HL-60/S4 treated with retinoic acid at 250 ng/mL for 4 days and 3 days (cell line): ENCODE measurements at regions not wholly inside any gene's neighbourhood (a gene's known extent, or its start where the extent isn't known, plus 50 kb on each side); places are given as distances from the start of the nearest gene placed in this dataset.

Experiments used
- in situ Hi-C: fragments of 300-500 bp; cut with MboI; formaldehyde crosslinking; loops from 2 replicates; pipeline ENCODE4 v1.7.0; 2022; ENCODE audit warnings: low sequenced_read_pairs

GRCh38 chr4:38577462-38577861 is 86.5 kb upstream of the KLF3 start:
- in situ Hi-C loops, result no loop called here

DNA sequence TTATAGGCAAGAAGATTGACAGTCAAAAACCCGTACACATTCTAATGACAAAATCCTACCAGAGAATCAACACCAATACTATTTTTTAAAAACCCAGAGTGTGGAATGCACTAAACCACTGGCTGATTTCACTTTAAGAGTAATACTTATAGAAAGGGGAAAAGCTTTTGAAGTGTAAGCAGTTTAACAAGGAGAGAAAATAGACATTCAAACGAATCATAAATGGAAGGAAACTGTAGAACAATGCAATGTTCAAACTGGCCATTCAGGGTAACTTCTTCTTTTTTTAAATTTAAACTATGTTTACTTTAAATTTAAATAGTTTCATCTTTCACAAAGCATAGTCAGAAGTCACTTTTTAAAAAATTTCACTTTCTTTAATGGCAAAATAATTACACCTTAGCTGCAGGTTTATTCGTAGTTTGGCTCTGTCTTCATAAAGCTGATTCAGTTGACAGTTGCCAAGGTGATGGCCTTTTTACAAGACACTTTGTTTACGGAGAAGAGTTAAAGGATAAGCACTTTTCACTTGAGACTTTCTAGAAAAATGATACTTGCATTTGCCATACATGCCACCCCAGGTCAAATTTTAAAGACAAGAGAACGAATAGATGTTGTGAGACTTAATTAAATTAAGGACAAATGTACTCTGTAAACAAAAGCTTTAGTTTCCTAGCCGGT is 82.4 kb upstream of the KLF3 start:
- in situ Hi-C loops, result no loop called here

DNA sequence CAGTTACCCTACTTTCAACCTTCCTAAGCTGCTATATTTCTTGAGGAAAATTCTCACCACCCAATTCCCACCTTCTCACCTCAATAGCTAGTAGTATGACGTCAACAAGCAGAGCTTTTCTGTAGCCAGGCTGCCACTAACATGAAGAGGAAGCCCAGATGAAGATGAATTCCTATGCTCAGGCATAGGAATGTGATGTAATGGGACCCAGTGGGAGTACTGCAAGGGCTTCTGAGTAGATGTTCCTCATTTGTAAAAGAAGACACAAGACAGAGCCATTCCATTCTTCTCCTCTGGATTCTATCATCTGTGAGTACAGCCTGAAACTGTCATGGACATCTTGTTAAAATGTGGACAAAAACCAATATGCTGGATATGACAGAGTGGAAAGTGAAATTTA is 81.6 kb upstream of the KLF3 start:
- in situ Hi-C loops, result no loop called here

DNA sequence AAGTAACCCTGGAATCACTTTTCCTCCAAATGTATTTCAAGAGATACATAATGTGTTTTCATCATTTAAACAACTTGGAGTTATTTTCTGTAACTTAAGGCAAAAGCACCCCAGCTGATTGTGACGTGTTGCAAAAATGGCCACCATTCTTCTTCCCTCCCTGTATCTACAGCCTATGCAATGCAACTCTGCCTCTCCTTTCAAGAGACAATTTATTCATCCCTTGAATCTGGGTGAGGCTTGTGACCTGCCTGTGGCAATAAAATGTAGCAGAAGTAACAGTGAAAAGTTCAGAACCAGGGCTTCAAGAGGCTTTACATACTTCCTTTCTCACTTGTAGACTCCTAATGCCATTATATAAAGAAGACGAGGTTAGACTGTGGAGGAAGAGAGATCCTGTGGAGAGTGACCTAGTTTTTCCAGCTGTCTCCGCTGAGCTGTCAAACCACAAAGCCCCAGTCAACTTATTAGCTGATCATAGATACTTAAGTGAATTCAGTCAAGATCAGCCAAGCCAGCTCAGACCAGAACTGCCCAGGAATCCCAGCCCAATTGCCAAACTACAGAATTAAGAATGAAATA is 81.0 kb upstream of the KLF3 start:
- in situ Hi-C loops, result no loop called here

GRCh38 chr4:38585871-38586270 is 78.1 kb upstream of the KLF3 start:
- in situ Hi-C loops, result no loop called here

- in situ Hi-C loops, result no loop called here
Measured at GRCh38 chr4:38587106-38587505, 76.9 kb upstream of the KLF3 start.

- in situ Hi-C loops, result no loop called here
Measured at GRCh38 chr4:38590046-38590445, 74.0 kb upstream of the KLF3 start.

DNA sequence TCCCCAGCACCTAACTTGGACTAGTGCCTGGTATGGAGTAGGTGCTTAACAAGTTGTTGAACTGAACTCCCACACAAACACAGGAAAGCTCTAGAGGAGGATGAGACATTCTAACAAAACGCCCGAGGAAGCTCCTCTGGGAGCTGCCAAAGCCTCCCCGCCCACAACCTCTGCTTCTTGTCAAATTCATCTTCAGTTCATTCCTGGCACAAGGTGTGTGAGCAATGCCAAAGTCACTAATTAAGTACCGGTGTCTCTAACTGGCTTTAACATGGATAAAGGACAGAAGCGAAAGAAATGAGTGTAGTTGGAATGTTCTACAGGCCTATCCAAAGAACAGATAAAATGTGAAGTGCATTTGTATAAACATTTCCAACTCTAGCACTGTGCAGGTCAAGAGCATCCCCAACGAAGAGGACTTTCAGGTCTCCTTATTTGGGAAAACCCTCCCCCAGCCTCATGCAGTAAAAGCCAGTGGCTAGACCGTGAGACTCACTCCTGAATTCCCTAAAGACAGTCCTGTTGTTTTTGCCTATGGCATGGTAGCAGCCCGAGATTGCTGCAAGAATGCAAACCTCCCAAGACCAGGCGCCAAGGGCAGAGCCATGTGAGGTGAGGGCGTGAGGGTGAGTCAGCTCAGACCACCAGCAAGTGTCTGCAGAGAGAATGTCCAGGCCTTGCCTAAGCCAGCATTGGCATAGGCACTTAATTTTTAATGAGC is 72.2 kb upstream of the KLF3 start:
- in situ Hi-C loops, result no loop called here

- in situ Hi-C loops, result no loop called here
Measured at GRCh38 chr4:38598489-38598888, 65.5 kb upstream of the KLF3 start.

DNA sequence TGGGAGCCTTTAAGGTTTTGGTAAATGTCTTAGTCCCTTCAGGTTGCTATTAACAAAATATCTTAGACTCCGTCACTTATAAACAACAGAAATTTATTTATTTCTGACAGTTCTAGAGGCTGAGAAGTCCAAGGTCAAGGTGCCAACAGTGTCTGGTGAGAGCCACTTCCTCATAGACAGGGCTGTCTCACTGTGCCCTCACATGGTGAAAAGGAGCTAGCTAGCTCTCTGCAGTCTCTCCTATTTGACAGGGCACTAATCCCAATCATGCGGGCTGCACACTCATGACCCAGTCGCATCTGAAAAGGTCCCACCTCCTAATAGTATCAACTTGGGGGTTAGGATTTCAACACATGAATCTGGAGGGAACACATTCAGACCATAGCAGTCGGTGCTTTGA is 63.4 kb upstream of the KLF3 start:
- in situ Hi-C loops, result no loop called here

DNA sequence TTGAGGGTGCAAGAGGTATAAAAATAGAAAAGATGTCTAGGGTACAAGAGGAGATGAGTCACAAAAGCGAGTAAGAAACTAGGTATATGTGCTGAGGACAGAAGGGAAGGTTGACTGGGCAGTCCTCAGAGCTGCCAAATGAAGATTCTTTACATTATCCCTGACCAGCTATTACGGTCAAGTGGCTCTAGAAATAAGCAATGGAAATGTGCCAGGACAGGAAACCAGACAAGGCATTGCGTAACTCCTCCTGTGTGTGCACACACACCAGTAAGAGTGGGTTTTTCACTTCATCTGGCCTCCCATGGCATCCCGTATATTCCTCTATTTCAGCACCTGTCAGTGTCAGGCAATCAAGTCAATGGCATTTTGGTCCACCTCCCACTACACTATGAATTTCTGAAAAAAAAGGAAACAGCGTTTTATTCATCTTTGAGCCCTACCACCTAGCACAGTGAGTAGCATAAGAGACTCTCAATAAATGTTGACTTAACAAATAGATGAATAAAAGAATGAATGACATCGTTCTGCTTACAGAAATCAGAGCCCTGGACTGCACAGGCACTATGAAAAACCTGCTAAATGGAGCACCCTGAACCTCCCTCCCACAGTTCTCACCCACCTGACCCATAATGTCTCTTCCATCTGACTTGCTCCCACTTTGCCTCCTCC is 62.6 kb upstream of the KLF3 start:
- in situ Hi-C loops, result no loop called here

- in situ Hi-C loops, result no loop called here
Measured at GRCh38 chr4:38601916-38602291, 62.1 kb upstream of the KLF3 start.

- in situ Hi-C loops, result no loop called here
Measured at GRCh38 chr4:38603652-38604051, 60.3 kb upstream of the KLF3 start.

GRCh38 chr4:38605181-38605752 is 58.7 kb upstream of the KLF3 start:
- in situ Hi-C loops, result no loop called here

- in situ Hi-C loops, result no loop called here
Measured at GRCh38 chr4:38605753-38606586, 58.0 kb upstream of the KLF3 start.

- in situ Hi-C loops, result no loop called here
Measured at GRCh38 chr4:38606587-38606905, 57.5 kb upstream of the KLF3 start.

DNA sequence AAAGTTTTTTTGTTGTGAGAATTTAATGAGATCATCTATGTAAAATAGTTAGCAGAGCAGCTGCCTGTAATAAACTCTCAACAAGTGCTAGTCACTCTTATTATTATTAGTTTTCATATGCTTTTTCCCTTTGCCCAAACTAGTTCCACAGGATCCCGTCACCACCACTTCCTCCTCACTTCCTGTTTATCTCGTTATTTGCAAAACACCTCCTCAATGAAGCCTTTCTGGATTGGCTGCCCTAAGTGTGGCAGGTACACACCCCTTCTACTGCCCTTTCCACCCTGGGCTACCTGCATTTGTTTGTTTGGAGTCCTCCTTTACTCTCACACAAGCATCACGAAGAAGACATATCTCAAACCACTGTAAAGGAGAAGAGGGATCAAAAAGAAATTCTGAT is 54.4 kb upstream of the KLF3 start:
- in situ Hi-C loops, result no loop called here

GRCh38 chr4:38610521-38610920 is 53.5 kb upstream of the KLF3 start:
- in situ Hi-C loops, result no loop called here

- in situ Hi-C loops, result no loop called here
Measured at GRCh38 chr4:38610966-38611431, 53.0 kb upstream of the KLF3 start.

GRCh38 chr4:38611676-38612075 is 52.3 kb upstream of the KLF3 start:
- in situ Hi-C loops, result no loop called here
